ENCODE measurements at regions not wholly inside any gene's neighbourhood (a gene's known extent, or its start where the extent isn't known, plus 50 kb on each side); places are given as distances from the start of the nearest gene placed in this dataset.

GRCh38 chr3:34957677-34958076 is 681.6 kb upstream of the ARPP21 start:
- Histone ChIP-seq H3K4me1 (no peaks in the 10 kb centered on the region), H3K9me3 (no peaks in the 10 kb centered on the region), H3K36me3 (no peaks in the 10 kb centered on the region), H3K27ac (no peak overlapping the region), H3K4me3 (no peak overlapping the region), H3K27me3 (no peaks in the 10 kb centered on the region)
- no peak for TF ChIP-seq CTCF (IDR thresholded peaks at IDR 0.05)
- intact Hi-C loops (cut with DNase I; ENCODE audit: low total_unique reads), result no loop called here
- DNase-seq, result no peak

GRCh38 chr3:34969513-34969912 is 669.8 kb upstream of the ARPP21 start:
- Histone ChIP-seq H3K4me3 (no peak overlapping the region), H3K27me3 (no peaks in the 10 kb centered on the region), H3K4me1 (no peaks in the 10 kb centered on the region), H3K36me3 (no peaks in the 10 kb centered on the region), H3K27ac (no peak overlapping the region), H3K9me3 (no peaks in the 10 kb centered on the region)
- TF ChIP-seq CTCF (IDR thresholded peaks at IDR 0.05), result no peak
- intact Hi-C loops (cut with DNase I; ENCODE audit: low total_unique reads), result no loop called here
- DNase-seq, result no peak

- Histone ChIP-seq H3K4me3 (no peak overlapping the region), H3K36me3 (no peaks in the 10 kb centered on the region), H3K27ac (no peak overlapping the region), H3K27me3 (no peaks in the 10 kb centered on the region), H3K4me1 (no peaks in the 10 kb centered on the region), H3K9me3 (peaks cover 0 to 8% (median 0%) of the 10 kb centered on the region in 3 donors)
- TF ChIP-seq CTCF (IDR thresholded peaks at IDR 0.05), result no peak
- intact Hi-C loops (cut with DNase I; ENCODE audit: low total_unique reads), result no loop called here
- DNase-seq, result no peak
Observed at GRCh38 chr3:34972481-34972880, 666.8 kb upstream of the ARPP21 start.

- no peak for TF ChIP-seq CTCF (IDR thresholded peaks at IDR 0.05)
- no peak overlapping the region for H3K27ac ChIP-seq
- intact Hi-C loops (cut with DNase I; ENCODE audit: low total_unique reads), result no loop called here
Observed at GRCh38 chr3:34973586-34973985, 665.7 kb upstream of the ARPP21 start.

GRCh38 chr3:34983631-34984030 is 655.7 kb upstream of the ARPP21 start:
- intact Hi-C loops (cut with DNase I; ENCODE audit: low total_unique reads), result no loop called here
- Histone ChIP-seq H3K4me1 (no peaks in the 10 kb centered on the region), H3K27me3 (no peaks in the 10 kb centered on the region)

More at GRCh38 chr3:34973586-34973985, 665.7 kb upstream of the ARPP21 start:
- Histone ChIP-seq H3K4me3 (no peak overlapping the region), H3K4me1 (no peaks in the 10 kb centered on the region), H3K27me3 (no peaks in the 10 kb centered on the region), H3K36me3 (no peaks in the 10 kb centered on the region), H3K9me3 (peaks cover 0 to 8% (median 0%) of the 10 kb centered on the region in 3 donors)
- DNase-seq, result no peak

More at GRCh38 chr3:34983631-34984030, 655.7 kb upstream of the ARPP21 start:
- Histone ChIP-seq H3K36me3 (no peaks in the 10 kb centered on the region), H3K9me3 (no peaks in the 10 kb centered on the region), H3K4me3 (no peak overlapping the region), H3K27ac (no peak overlapping the region)
- TF ChIP-seq CTCF (IDR thresholded peaks at IDR 0.05), result no peak
- DNase-seq, result no peak
